Astrocyte (in vitro differentiated cells and primary cell): ENCODE measurements at regions not wholly inside any gene's neighbourhood (a gene's known extent, or its start where the extent isn't known, plus 50 kb on each side); places are given as distances from the start of the nearest gene placed in this dataset.

Experiments
- EZH2 ChIP-seq: IDR thresholded peaks from 2 replicates; pipeline ENCODE4 v1.6.1; 2012; ENCODE audit warnings: mild to moderate bottlenecking, low read length, inconsistent platforms; ENCODE audit not compliant: insufficient read depth
- TF ChIP-seq, protein P1 (sequence below): IDR thresholded peaks from 2 replicates; pipeline ENCODE4 v1.5.1; 2011; ENCODE audit warnings: low read depth, mild to moderate bottlenecking, inconsistent platforms, low read length, moderate library complexity; ENCODE audit not compliant: insufficient read depth

DNA sequence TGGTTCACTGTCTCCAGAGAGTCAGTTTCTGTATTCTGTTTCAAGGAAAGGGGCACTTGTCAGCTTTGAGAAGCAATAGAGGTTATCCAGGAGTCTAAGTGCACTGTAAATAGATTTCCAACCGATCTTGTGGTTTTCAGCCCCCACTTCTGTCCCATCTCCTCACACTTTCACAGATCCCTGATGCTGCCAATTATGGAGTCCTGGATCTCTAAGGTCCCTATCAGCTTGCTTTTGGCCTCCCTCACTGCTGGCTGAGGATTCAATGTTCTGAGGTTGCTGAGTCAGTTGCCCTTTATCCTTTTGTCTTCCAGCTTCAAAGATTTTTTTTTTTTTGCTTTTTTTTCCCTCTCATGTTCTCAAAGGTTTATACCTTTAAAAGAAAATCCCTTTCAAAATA is 98.4 kb downstream of the DIRAS3 start:
- TF ChIP-seq, protein P1, sequence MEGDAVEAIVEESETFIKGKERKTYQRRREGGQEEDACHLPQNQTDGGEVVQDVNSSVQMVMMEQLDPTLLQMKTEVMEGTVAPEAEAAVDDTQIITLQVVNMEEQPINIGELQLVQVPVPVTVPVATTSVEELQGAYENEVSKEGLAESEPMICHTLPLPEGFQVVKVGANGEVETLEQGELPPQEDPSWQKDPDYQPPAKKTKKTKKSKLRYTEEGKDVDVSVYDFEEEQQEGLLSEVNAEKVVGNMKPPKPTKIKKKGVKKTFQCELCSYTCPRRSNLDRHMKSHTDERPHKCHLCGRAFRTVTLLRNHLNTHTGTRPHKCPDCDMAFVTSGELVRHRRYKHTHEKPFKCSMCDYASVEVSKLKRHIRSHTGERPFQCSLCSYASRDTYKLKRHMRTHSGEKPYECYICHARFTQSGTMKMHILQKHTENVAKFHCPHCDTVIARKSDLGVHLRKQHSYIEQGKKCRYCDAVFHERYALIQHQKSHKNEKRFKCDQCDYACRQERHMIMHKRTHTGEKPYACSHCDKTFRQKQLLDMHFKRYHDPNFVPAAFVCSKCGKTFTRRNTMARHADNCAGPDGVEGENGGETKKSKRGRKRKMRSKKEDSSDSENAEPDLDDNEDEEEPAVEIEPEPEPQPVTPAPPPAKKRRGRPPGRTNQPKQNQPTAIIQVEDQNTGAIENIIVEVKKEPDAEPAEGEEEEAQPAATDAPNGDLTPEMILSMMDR, result no peak
- TF ChIP-seq EZH2, result no peak
